GM19395 (cell line): ENCODE measurements at regions not wholly inside any gene's neighbourhood (a gene's known extent, or its start where the extent isn't known, plus 50 kb on each side); places are given as distances from the start of the nearest gene placed in this dataset.

Experiments used
- ATAC-seq: cut with Tn5 transposase; IDR thresholded peaks from one replicate; pipeline ENCODE4 v1.9.1; 2021; ENCODE audit warnings: mild to moderate bottlenecking, moderate library complexity; ENCODE audit not compliant: unreplicated experiment

GRCh38 chr4:67126570-67126969 is 418.7 kb downstream of the CENPC start:
- no peak for ATAC-seq

- no peak for ATAC-seq
Observed at GRCh38 chr4:67125636-67126514, 419.4 kb downstream of the CENPC start.

- no peak for ATAC-seq
Observed at GRCh38 chr4:67124716-67125115, 420.6 kb downstream of the CENPC start.

GRCh38 chr4:67122029-67122428 is 423.3 kb downstream of the CENPC start:
- no peak for ATAC-seq

- ATAC-seq, result no peak
Observed at GRCh38 chr4:67120369-67120768, 424.9 kb downstream of the CENPC start.

- no peak for ATAC-seq
Observed at GRCh38 chr4:67109276-67109675, 436.0 kb downstream of the CENPC start.

GRCh38 chr4:67106861-67107460 is 438.3 kb downstream of the CENPC start:
- ATAC-seq, result no peak

GRCh38 chr4:67104145-67104544 is 441.2 kb downstream of the CENPC start:
- ATAC-seq, result no peak

GRCh38 chr4:67103001-67103747 is 442.1 kb downstream of the CENPC start:
- ATAC-seq, result no peak

- ATAC-seq, result no peak
Observed at GRCh38 chr4:67101612-67102011, 443.7 kb downstream of the CENPC start.

GRCh38 chr4:67092351-67092750 is 453.0 kb downstream of the CENPC start:
- ATAC-seq, result no peak

- no peak for ATAC-seq
Observed at GRCh38 chr4:67091673-67092072, 453.6 kb downstream of the CENPC start.

- ATAC-seq, result peak; percentile 86
Observed at GRCh38 chr4:67087897-67088296, 457.4 kb downstream of the CENPC start.

- no peak for ATAC-seq
Observed at GRCh38 chr4:67084783-67085182, 460.5 kb downstream of the CENPC start.

GRCh38 chr4:67083496-67083895 is 461.8 kb downstream of the CENPC start:
- no peak for ATAC-seq

GRCh38 chr4:67082746-67083145 is 462.6 kb downstream of the CENPC start:
- ATAC-seq, result no peak

GRCh38 chr4:67080046-67080557 is 465.2 kb downstream of the CENPC start:
- no peak for ATAC-seq

- ATAC-seq, result no peak
Observed at GRCh38 chr4:67071641-67072040, 473.7 kb downstream of the CENPC start.

- ATAC-seq, result no peak
Observed at GRCh38 chr4:67055319-67055718, 490.0 kb downstream of the CENPC start.

- no peak for ATAC-seq
Observed at GRCh38 chr4:67054896-67055295, 490.4 kb downstream of the CENPC start.
